Transverse colon (tissue), 4 donors: ENCODE measurements at regions not wholly inside any gene's neighbourhood (a gene's known extent, or its start where the extent isn't known, plus 50 kb on each side); places are given as distances from the start of the nearest gene placed in this dataset.

Experiments used
- DNase-seq: peaks from one replicate; pipeline ENCODE4 v3.0.0-alpha.2; 2019
- H3K27ac ChIP-seq, 4 donors: fragments of 200-600 bp; sonication (generic); 2 replicates each; pipeline ENCODE4 v1.5.1; 2016 to 2018; ENCODE audit warnings: inconsistent platforms in 4 of 4
- H3K27me3 ChIP-seq: fragments of 200-600 bp; sonication (generic); 2 replicates; pipeline ENCODE4 v1.5.1; 2017; ENCODE audit warnings: inconsistent platforms
- H3K36me3 ChIP-seq, 4 donors: fragments of 200-600 bp; sonication (generic); 2 replicates each; pipeline ENCODE4 v1.5.1; 2017 to 2019; ENCODE audit warnings: inconsistent platforms in 4 of 4
- H3K4me1 ChIP-seq, 4 donors: fragments of 200-600 bp; sonication (generic); 2 replicates each; pipeline ENCODE4 v1.5.1; 2017 to 2020; ENCODE audit warnings: inconsistent platforms in 4 of 4
- H3K4me3 ChIP-seq, 4 donors: fragments of 200-600 bp; sonication (generic); 1 replicate in 1 of 4; 2 replicates in 3 of 4; pipeline versions ENCODE4 v1.5.1 to v1.6.1; 2017 to 2019; ENCODE audit warnings: inconsistent platforms in 4 of 4
- H3K9me3 ChIP-seq, 2 donors: fragments of 200-600 bp; sonication (generic); 2 replicates each; pipeline ENCODE4 v1.5.1; 2017 to 2019; ENCODE audit warnings: inconsistent platforms in 2 of 2
- CTCF ChIP-seq, 5 experiments: fragments of 200-600 bp in 3 of 5; fragments of 450-650 bp in 2 of 5; sonication (generic) in 3 of 5; IDR thresholded peaks; 1 replicate in 2 of 5; 2 replicates in 3 of 5; pipeline ENCODE4 v1.5.1; 2016 to 2017; ENCODE audit warnings: antibody characterized with exemption in 5 of 5, inconsistent platforms in 3 of 5, mild to moderate bottlenecking in 2 of 5, moderate library complexity in 1 of 5
- EP300 ChIP-seq: sonication (generic); formaldehyde crosslinking; IDR thresholded peaks from one replicate; pipeline ENCODE4 v1.6.1; 2017; ENCODE audit warnings: antibody characterized with exemption, low read depth
- POLR2A ChIP-seq: fragments of 450-650 bp; IDR thresholded peaks from one replicate; pipeline ENCODE4 v1.6.1; 2016; ENCODE audit warnings: antibody characterized with exemption, mild to moderate bottlenecking, moderate library complexity
- POLR2AphosphoS5 ChIP-seq, 3 donors: sonication (generic); formaldehyde crosslinking; IDR thresholded peaks; one replicate each; pipeline ENCODE4 v1.6.1; 2016; ENCODE audit warnings: antibody characterized with exemption in 3 of 3
- WGBS, 2 donors: methylation state at CpG; one replicate each; pipeline ENCODE4 v1.1.5; 2018; ENCODE audit warnings: low coverage in 1 of 2; 5-methylcytosine and 5-hydroxymethylcytosine counted together
- in situ Hi-C, 4 donors: fragments of 200-750 bp; cut with MboI; loops; one replicate each; pipeline versions ENCODE4 v1.15.0 to v1.15.1; 2017; ENCODE audit warnings: low sequenced_read_pairs in 3 of 4, low pct_ligation_motif_present in 1 of 4, low pct_unique_long_range_greater_than_20kb in 1 of 4
- intact Hi-C: fragments of 100-400 bp; cut with DNase I; formaldehyde crosslinking; loops from one replicate; pipeline ENCODE4 v1.15.1; 2023; ENCODE audit warnings: low total_unique reads

- H3K27me3 ChIP-seq = no peaks in the 10 kb centered on the region
- intact Hi-C loops = no loop called here
- DNase-seq = no peak
- in situ Hi-C loops = no loop called here
- TF ChIP-seq POLR2AphosphoS5 (IDR thresholded peaks at IDR 0.05) = no peak
- no peak for TF ChIP-seq EP300
- no peak for TF ChIP-seq POLR2A
- H3K9me3 ChIP-seq = no peaks in the 10 kb centered on the region
- 42 to 63% methylated on average over 1 of the region's 1 CpG for WGBS, 2 donors
- H3K4me1 ChIP-seq = no peaks in the 10 kb centered on the region
- H3K4me3 ChIP-seq = no peak overlapping the region
- H3K27ac ChIP-seq = no peak overlapping the region
- H3K36me3 ChIP-seq = no peaks in the 10 kb centered on the region
Measured at GRCh38 chr13:104045907-104046306, 979.7 kb upstream of the SLC10A2 start.

GRCh38 chr13:104043184-104043583 is 977.0 kb upstream of the SLC10A2 start:
- no peaks in the 10 kb centered on the region for H3K4me1 ChIP-seq
- H3K36me3 ChIP-seq = no peaks in the 10 kb centered on the region
- H3K4me3 ChIP-seq = no peak overlapping the region
- no peaks in the 10 kb centered on the region for H3K27me3 ChIP-seq
- TF ChIP-seq EP300 = no peak
- TF ChIP-seq POLR2AphosphoS5 (IDR thresholded peaks at IDR 0.05) = no peak
- TF ChIP-seq CTCF (IDR thresholded peaks at IDR 0.05) = no peak
- TF ChIP-seq POLR2A = no peak
- DNase-seq = no peak
- 50 to 51% methylated on average over 1 to 2 of the region's 2 CpGs for whole genome bisulfite sequencing, 2 donors
- no peak overlapping the region for H3K27ac ChIP-seq
- no peaks in the 10 kb centered on the region for H3K9me3 ChIP-seq
- intact Hi-C loops (no loop called here), in situ Hi-C loops (no loop called here)

GRCh38 chr13:104034891-104035290 is 968.7 kb upstream of the SLC10A2 start:
- no peaks in the 10 kb centered on the region for H3K4me1 ChIP-seq
- WGBS, 2 donors = 82 to 86% methylated on average over 1 to 2 of the region's 2 CpGs
- H3K27me3 ChIP-seq = no peaks in the 10 kb centered on the region
- H3K9me3 ChIP-seq = no peaks in the 10 kb centered on the region
- no peak overlapping the region for H3K27ac ChIP-seq
- in situ Hi-C loops (no loop called here), intact Hi-C loops (no loop called here)
- H3K36me3 ChIP-seq = no peaks in the 10 kb centered on the region
- no peak for DNase-seq
- no peak overlapping the region for H3K4me3 ChIP-seq
- TF ChIP-seq POLR2A = no peak
- TF ChIP-seq EP300 = no peak
- no peak for TF ChIP-seq POLR2AphosphoS5 (IDR thresholded peaks at IDR 0.05)
- no peak for TF ChIP-seq CTCF (IDR thresholded peaks at IDR 0.05)

- Histone ChIP-seq H3K4me3 (no peak overlapping the region), H3K9me3 (no peaks in the 10 kb centered on the region), H3K27me3 (no peaks in the 10 kb centered on the region), H3K36me3 (no peaks in the 10 kb centered on the region), H3K4me1 (no peaks in the 10 kb centered on the region), H3K27ac (no peak overlapping the region)
- TF ChIP-seq POLR2A = no peak
- no peak for TF ChIP-seq POLR2AphosphoS5 (IDR thresholded peaks at IDR 0.05)
- in situ Hi-C loops (no loop called here), intact Hi-C loops (no loop called here)
- DNase-seq = no peak
- WGBS, 2 donors = 47 to 69% methylated on average over 2 of the region's 2 CpGs
Measured at GRCh38 chr13:104025303-104025702, 959.1 kb upstream of the SLC10A2 start.

- Histone ChIP-seq H3K36me3 (no peaks in the 10 kb centered on the region), H3K4me3 (no peak overlapping the region), H3K27me3 (no peaks in the 10 kb centered on the region), H3K9me3 (no peaks in the 10 kb centered on the region), H3K4me1 (no peaks in the 10 kb centered on the region), H3K27ac (no peak overlapping the region)
- TF ChIP-seq POLR2A (no peak), EP300 (no peak), POLR2AphosphoS5 (IDR thresholded peaks at IDR 0.05) (no peak), CTCF (IDR thresholded peaks at IDR 0.05) (no peak)
- DNase-seq = no peak
- in situ Hi-C loops = no loop called here
- 44 to 46% methylated on average over 4 of the region's 4 CpGs for WGBS, 2 donors
- intact Hi-C loops = no loop called here
Measured at GRCh38 chr13:104024416-104025170, 958.4 kb upstream of the SLC10A2 start.
